ENCODE measurements at regions not wholly inside any gene's neighbourhood (a gene's known extent, or its start where the extent isn't known, plus 50 kb on each side); places are given as distances from the start of the nearest gene placed in this dataset.

DNA sequence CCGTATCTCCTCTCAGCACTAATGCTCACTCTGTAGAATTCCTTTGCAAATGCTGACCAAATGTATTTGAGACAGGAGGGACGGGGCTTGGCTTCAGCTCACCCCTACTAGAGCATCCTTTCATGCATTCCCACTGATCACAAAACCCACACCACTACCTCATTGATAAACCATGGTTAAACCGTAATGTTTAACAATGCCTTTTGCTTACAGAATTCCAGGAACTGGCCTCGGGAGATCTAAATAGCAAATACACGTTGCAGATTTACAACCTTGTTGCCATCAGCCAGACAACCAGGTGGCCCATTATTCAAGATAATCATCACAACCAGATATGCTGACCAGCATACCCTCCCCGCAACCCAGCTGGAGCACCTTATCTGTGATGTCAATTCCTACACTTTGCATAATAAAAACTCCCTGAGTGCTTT, 391.9 kb downstream of the KCTD8 start:
- TF ChIP-seq EP300 (IDR thresholded peaks at IDR 0.05), result no peak
- TF ChIP-seq, protein P1, sequence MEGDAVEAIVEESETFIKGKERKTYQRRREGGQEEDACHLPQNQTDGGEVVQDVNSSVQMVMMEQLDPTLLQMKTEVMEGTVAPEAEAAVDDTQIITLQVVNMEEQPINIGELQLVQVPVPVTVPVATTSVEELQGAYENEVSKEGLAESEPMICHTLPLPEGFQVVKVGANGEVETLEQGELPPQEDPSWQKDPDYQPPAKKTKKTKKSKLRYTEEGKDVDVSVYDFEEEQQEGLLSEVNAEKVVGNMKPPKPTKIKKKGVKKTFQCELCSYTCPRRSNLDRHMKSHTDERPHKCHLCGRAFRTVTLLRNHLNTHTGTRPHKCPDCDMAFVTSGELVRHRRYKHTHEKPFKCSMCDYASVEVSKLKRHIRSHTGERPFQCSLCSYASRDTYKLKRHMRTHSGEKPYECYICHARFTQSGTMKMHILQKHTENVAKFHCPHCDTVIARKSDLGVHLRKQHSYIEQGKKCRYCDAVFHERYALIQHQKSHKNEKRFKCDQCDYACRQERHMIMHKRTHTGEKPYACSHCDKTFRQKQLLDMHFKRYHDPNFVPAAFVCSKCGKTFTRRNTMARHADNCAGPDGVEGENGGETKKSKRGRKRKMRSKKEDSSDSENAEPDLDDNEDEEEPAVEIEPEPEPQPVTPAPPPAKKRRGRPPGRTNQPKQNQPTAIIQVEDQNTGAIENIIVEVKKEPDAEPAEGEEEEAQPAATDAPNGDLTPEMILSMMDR (IDR thresholded peaks at IDR 0.05), result no peak
- no peak for TF ChIP-seq POLR2A (IDR thresholded peaks at IDR 0.05)
